Kidney epithelial cell (primary cell): ENCODE measurements at regions not wholly inside any gene's neighbourhood (a gene's known extent, or its start where the extent isn't known, plus 50 kb on each side); places are given as distances from the start of the nearest gene placed in this dataset.

Source experiments
- DNase-seq: peaks from one replicate; pipeline ENCODE4 v3.0.0-alpha.2; 2010; ENCODE audit warnings: low read depth
- H3K27me3 ChIP-seq: 2 replicates; pipeline ENCODE4 v1.6.0; 2011; ENCODE audit warnings: low read length; ENCODE audit not compliant: control insufficient read depth, insufficient read depth
- H3K36me3 ChIP-seq: 2 replicates; pipeline ENCODE4 v1.5.1; 2011; ENCODE audit warnings: low read length; ENCODE audit not compliant: control insufficient read depth, insufficient read depth
- H3K4me3 ChIP-seq: 2 replicates; pipeline ENCODE4 v1.5.1; 2011; ENCODE audit warnings: low read depth, mild to moderate bottlenecking, control low read depth, low read length
- TF ChIP-seq, protein P1 (sequence below): IDR thresholded peaks from 2 replicates; pipeline ENCODE4 v1.5.1; 2011; ENCODE audit warnings: mild to moderate bottlenecking, moderate library complexity, low read length, control low read depth, inconsistent platforms; ENCODE audit not compliant: insufficient read depth, poor library complexity, severe bottlenecking

DNA sequence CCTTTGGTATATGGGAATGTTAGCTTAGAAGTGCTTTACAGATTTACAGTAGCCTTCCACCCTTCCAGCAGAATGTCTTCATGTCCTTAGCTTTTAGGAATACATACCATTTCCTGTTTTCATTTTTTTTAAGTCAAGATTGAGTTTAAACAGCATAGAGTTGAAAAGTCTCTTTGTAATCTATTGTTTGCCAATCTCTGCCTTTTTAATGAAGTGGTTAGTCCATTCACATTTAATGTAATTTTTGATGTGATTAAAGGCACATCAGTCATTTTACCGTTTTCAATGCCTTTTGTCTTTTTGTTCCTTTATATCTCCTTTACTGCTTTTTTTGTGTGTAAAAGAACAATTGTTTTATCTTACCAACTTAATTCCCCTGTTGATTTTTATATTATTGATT, 233.4 kb upstream of the SMIM21 start:
- DNase-seq, result no peak
- Histone ChIP-seq H3K4me3 (no peak overlapping the region), H3K27me3 (no peaks in the 10 kb centered on the region), H3K36me3 (no peaks in the 10 kb centered on the region)
- TF ChIP-seq, protein P1, sequence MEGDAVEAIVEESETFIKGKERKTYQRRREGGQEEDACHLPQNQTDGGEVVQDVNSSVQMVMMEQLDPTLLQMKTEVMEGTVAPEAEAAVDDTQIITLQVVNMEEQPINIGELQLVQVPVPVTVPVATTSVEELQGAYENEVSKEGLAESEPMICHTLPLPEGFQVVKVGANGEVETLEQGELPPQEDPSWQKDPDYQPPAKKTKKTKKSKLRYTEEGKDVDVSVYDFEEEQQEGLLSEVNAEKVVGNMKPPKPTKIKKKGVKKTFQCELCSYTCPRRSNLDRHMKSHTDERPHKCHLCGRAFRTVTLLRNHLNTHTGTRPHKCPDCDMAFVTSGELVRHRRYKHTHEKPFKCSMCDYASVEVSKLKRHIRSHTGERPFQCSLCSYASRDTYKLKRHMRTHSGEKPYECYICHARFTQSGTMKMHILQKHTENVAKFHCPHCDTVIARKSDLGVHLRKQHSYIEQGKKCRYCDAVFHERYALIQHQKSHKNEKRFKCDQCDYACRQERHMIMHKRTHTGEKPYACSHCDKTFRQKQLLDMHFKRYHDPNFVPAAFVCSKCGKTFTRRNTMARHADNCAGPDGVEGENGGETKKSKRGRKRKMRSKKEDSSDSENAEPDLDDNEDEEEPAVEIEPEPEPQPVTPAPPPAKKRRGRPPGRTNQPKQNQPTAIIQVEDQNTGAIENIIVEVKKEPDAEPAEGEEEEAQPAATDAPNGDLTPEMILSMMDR, result no peak

DNA sequence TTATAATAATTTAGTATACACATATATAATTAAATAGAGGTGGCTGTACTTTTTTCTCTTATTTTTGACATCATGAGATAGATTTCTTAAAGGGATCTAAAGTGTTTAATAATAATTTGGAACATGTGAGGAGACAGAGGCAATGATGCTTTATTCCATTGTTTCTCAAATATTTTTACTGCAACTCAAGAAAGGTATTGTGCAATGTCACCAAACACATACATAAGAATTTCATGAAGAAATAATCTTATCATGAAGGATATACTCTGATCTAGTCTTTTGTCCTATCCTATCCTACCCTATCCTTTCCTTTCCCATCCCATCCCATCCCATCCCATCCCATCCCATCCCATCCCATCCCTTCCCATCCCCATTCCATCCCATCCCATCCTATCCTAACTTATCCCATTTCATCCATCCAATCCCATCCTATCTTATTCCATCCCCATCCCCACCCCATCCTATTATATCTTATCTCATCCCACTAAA, 232.1 kb upstream of the SMIM21 start:
- no peaks in the 10 kb centered on the region for H3K36me3 ChIP-seq
- TF ChIP-seq, protein P1, result no peak
- H3K27me3 ChIP-seq, result no peaks in the 10 kb centered on the region
- no peak for DNase-seq
- no peak overlapping the region for H3K4me3 ChIP-seq

DNA sequence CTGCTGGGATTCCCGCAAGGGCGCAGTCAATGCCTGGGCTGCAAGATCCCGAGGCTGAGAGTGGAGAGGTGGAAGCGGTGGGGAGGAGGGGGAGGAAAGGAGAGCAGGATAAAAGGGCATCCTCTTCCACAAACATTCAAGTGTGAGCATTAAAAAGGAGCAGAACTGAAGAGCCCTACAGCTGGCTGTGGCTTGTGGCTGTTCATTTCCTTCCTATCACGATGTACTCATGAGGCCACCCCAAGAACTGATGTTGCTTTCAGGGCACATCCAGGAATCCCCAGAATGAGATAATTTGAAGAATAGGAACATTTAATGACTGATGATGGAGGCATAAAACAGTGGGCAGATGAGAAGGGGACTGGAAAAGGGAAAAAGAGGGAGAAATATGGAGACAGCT, 230.8 kb upstream of the SMIM21 start:
- Histone ChIP-seq H3K27me3 (no peaks in the 10 kb centered on the region), H3K4me3 (no peak overlapping the region), H3K36me3 (no peaks in the 10 kb centered on the region)
- TF ChIP-seq, protein P1, result no peak
- no peak for DNase-seq

DNA sequence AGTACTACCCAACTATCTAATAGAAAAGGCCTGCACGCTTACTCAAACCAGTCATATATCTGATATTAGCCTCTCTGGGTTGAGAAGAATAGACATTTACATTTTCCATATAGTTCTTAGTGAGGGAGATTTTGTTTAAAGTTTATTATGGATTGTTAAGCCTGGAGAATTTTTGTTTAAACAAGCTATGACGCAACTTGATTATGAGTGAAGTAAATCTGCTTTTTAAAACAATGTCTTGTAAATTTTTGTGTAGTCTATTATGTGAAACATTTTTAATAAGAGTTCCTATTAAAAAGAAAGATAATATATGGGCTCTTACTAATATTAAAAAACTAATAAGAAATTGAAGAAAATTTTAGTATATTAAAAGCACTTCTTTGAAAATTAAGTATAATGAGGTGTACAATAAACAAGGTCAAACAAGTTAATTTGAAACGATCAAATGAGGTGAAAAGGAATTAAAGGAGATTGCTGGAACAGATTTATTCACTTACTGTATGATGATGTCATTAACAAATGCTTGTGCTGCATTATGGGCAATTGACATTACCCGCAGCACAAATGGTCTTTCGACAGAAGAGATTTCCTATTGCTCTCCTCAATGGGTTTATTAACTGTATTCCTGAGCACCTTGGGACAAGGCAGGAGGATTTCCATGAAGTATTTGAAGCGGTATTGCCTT, 229.2 kb upstream of the SMIM21 start:
- TF ChIP-seq, protein P1, result no peak
- Histone ChIP-seq H3K27me3 (no peaks in the 10 kb centered on the region), H3K4me3 (no peak overlapping the region), H3K36me3 (no peaks in the 10 kb centered on the region)
- DNase-seq, result no peak

DNA sequence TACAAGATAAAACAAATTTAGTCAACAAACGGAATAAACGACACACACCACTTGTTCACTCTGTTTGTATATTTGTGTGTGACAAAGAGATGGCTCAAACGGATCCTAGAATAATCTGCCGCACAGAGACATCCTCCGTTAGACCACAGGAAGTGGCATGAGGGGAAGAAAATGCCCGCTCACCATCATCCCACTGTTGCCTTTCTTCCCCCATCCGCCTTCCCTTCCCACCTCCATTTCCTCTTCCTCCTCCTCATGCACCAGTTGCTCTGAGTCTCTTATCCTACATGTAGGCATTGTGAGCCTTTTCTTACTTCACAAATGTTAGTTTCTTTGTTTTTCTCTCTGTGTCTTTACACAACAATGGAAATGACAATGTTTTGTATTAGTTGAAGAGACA, 228.5 kb upstream of the SMIM21 start:
- Histone ChIP-seq H3K36me3 (no peaks in the 10 kb centered on the region), H3K4me3 (no peak overlapping the region), H3K27me3 (no peaks in the 10 kb centered on the region)
- no peak for DNase-seq
- TF ChIP-seq, protein P1, result no peak
